IPS-18c (cell line): ENCODE measurements at regions not wholly inside any gene's neighbourhood (a gene's known extent, or its start where the extent isn't known, plus 50 kb on each side); places are given as distances from the start of the nearest gene placed in this dataset.

Source experiments
- H3K4me3 ChIP-seq: 2 replicates; pipeline ENCODE4 v1.7.0; 2013; ENCODE audit warnings: low read depth, mild to moderate bottlenecking, low read length, moderate library complexity; ENCODE audit not compliant: insufficient read depth
- H3K9me3 ChIP-seq: one replicate; pipeline ENCODE4 v1.6.1; 2013; ENCODE audit warnings: mild to moderate bottlenecking, low read length, moderate library complexity; ENCODE audit not compliant: control insufficient read depth, insufficient read depth

DNA sequence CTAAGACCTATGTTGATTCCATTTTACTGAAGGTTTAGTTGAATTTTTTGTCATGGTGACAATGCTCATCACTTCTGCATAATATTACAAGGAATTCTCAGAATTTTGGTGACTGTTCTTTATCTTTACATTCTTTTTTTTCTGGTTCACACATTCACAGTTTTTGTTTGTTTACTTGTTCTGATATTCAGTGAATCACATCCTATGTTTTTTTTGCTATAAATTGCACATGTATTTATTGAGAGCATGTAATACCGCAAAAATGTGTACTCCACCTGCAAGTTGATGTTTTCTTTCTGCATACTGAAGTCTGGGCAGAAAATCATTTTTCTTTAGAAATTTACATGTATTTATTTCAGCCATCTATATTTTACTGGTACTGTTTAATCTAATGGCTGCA lies 261.9 kb upstream of the CDH10 start:
- Histone ChIP-seq H3K4me3 (no peak overlapping the region), H3K9me3 (no peaks in the 10 kb centered on the region)

DNA sequence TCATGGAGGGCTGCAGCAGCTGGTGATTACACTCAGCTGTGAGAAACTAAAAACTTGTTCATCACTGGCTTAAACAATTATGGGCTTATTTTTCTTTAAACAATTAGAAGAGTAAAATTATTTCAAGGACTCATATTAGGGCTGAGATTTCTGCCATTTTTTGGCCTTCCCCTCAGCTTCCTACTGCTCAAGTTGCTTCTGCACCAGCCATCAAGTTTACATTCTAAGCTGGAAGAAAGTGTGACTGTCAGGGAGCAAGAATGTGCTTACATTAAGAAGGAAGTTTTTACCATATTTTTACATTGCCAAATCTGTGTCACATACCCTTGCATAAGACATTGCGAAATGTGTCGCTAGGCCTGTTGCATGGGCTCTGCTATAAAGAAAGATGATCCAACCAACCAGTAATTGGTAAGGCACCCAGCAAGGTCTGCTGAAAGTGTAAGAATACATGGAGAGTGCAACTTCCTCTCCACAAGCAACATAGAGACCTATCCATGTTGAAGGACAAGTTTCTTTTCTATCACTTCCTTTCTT lies 260.3 kb upstream of the CDH10 start:
- H3K4me3 ChIP-seq = no peak overlapping the region
- H3K9me3 ChIP-seq = no peaks in the 10 kb centered on the region

DNA sequence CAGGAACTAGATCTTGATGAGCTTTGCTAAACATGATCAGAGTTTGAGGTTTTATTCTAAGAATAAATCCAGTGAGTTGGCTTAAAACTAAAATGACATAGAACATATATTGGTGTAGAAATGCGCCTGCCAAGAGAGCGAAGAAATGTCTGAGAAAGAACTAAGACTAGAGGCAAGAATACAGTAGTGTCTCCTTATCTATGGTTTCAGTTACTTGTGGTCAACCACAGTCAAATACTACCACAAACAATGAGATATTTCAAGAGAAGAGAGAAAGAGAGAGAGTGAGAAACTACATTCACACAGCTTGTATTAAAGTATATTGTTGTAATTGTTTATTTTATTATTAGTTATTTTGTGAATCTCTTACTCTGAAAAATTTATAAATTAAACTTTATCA lies 254.4 kb upstream of the CDH10 start:
- Histone ChIP-seq H3K4me3 (no peak overlapping the region), H3K9me3 (no peaks in the 10 kb centered on the region)

DNA sequence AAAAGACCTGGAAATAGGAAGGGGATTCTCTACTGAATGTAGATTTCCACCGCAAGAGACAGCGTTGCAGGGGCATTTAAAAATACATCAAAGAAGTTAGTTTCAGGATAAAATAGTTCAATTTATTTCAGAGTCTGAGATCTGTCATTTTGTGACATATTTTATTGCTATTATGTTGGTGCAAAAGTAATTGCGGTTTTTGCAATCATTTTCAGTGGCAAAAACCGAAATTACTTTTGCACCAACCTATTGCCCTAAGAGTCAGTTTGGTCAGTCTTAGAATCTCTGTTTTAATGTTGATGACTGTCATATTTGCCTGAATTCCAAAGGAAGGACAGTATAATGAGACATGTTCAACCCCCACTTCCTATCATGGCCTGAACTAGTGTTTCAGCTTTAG lies 219.5 kb upstream of the CDH10 start:
- H3K9me3 ChIP-seq = no peaks in the 10 kb centered on the region
- H3K4me3 ChIP-seq = no peak overlapping the region

DNA sequence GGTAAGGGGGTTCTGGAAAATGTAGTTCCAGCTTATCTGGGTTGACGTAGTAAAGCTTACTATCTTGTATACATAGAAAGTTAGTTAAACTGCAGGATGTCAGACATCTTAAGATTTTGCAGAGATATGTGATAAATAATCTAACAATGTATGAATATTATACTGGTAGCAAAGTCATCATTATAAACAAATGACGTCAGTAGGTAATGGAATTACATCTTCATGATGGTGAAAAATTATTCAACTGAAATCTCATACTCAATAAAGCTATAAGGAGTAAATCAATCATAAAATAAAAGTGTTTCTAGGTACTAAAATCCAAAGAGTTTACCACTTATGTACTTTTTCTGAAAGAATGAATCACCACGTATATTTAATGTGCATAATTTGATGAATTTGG lies 217.3 kb upstream of the CDH10 start:
- H3K4me3 ChIP-seq = no peak overlapping the region
- H3K9me3 ChIP-seq = no peaks in the 10 kb centered on the region

DNA sequence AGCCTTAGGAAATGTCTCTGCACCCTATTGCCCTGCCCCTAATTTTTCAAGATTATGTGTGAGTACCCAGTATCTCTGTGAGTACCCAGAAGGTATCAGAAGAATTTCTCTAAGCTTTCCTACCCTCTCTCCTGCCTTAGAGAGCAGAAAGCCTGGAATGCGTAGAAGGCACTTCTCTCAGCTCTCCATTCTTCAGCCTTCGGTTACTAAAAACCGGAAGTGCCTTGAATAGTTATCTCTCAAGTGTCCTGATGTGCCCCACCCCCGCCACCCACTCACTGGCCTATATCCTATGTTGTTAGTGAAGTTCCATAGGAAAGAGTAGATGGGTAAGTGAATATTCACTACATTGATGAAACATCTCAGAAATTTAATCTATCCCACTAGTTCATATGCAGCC lies 210.7 kb upstream of the CDH10 start:
- Histone ChIP-seq H3K4me3 (no peak overlapping the region), H3K9me3 (no peaks in the 10 kb centered on the region)

DNA sequence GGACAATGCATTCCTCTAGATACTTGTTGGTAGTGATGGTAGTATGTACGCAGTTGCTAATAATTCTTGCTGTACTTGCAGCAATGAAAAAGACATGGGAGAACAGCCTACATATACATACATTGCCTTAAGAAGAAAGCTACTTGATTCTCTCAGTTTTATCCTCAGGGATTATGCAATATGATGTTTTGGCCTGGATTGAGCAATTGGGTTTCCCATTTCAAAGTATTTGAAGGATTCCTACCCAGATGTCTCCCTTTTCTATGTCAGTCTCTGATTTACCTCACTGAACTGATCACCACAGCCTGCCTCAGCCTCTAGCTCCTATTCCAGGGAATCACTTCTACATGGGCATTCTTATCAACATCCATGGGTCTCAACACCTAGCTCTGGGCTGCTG lies 210.1 kb upstream of the CDH10 start:
- Histone ChIP-seq H3K9me3 (no peaks in the 10 kb centered on the region), H3K4me3 (no peak overlapping the region)

DNA sequence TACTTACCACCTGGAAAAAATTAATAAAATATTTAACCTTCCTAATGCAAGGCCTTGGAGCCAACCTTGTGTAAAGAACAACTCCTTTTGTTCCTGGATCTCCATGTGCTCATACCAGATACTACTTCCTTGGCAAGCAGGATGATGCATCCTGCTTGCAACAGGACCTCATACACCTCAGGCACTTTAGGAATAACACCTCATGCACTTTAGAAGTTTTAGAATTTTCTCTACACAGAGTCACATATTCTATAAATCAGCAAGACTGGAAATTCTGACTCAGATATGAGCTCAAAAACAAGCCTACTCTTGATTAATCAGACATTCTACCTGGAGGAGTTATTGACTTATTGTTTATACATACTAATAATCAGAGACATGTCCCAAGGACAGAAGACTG lies 209.6 kb upstream of the CDH10 start:
- no peaks in the 10 kb centered on the region for H3K9me3 ChIP-seq
- H3K4me3 ChIP-seq = no peak overlapping the region

DNA sequence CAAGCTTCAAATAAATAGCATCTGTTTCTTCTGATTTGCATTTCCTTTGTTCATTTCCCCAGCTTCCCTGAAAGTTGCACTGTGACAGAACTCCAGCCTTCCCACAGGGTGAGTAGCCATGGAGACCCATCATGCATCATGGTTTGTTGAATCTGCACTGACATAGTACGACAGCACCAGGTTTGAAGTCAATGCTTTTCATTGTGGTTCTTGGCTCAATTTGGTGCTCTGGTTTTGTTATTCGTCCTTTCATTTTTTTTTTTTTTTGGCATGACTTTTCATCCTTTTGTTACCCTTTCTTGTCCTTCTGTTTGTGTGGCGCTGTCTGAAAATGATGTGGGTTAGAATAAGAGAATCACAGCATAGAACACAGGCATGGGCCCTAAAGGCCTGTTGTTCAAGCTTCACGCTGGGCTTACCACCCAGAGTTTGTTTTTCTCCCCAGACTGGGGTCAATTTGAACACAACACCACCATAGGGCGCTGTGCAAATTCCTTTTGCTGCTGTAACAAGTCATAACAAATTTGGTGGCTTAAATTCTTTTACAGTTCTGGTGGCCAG lies 206.2 kb upstream of the CDH10 start:
- Histone ChIP-seq H3K9me3 (no peaks in the 10 kb centered on the region), H3K4me3 (no peak overlapping the region)

DNA sequence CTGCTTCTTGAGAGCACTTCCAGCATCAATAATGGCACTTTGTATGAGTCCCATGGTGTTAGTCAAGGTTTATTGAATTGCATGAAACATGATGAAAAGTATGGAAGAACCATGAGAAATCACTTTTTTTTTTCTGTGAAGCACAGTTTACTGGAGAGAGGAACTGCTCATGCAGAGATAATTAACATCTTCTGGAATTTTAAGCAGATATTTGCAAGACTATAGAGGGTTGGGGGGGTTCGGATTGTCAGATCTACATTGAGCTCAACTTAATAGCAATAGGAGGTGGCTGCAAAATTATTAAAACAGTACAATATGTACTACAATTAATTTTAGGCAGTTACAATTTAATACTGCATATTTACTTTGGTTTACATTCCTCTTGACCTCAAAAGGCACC lies 204.4 kb upstream of the CDH10 start:
- Histone ChIP-seq H3K4me3 (no peak overlapping the region), H3K9me3 (no peaks in the 10 kb centered on the region)

DNA sequence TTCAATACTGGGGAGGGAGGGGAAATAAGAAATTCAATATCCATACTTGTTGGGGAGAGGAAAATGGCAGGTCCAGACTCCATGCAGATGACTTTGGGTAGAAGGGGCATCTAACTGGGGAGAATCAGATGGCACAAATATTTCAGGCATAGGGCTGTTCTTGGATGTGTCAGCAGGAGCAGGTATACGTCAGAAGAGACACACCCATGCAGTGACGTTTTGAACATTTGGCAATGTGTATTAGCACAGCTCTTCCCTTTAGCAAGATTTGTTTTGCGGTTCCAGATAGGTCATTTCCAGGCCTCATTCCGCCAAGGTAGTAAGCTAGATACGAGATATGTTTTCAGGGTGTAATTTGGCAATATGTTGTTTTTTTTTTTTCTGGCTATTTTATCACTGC lies 187.2 kb upstream of the CDH10 start:
- Histone ChIP-seq H3K4me3 (no peak overlapping the region), H3K9me3 (peaks cover 2% of the 10 kb centered on the region)

DNA sequence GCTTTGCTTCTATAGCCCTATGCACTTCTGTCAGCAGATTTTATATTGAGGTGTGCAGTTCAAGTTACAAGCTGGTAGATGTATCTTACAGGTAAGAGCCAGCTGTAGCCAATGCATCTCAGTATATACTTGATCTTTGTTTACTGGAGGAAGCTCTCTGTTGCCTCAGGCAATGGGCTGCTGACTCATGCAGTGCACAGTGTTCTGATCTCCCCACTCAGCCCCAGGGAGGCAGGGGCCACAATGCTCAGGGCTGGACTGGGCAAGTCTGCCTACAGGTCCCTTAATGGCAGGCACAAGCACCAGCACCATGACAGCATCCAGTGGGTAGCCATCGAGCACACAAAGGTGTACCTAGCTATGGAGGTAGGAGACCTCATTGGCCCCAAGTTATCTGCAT lies 178.8 kb upstream of the CDH10 start:
- H3K9me3 ChIP-seq = peaks cover 2% of the 10 kb centered on the region
- no peak overlapping the region for H3K4me3 ChIP-seq

DNA sequence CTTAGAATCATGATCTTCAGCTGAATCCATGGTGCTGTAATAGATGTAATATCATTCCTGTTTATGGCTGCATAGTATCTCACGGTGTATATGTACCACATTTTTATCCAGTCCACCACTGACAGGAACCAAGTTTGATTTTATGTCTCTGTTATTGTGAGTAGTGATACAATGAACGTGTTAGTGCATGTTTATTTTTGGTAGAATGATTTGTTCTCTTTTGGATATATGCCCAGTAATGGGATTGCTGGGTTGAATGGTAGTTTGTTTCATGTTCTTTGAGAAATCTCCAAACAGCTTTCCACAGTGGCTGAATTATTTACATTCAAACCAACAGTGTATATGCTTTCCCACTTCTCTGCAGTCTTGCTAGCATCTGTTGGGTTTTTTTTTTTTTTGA lies 175.1 kb upstream of the CDH10 start:
- Histone ChIP-seq H3K9me3 (no peaks in the 10 kb centered on the region), H3K4me3 (no peak overlapping the region)

DNA sequence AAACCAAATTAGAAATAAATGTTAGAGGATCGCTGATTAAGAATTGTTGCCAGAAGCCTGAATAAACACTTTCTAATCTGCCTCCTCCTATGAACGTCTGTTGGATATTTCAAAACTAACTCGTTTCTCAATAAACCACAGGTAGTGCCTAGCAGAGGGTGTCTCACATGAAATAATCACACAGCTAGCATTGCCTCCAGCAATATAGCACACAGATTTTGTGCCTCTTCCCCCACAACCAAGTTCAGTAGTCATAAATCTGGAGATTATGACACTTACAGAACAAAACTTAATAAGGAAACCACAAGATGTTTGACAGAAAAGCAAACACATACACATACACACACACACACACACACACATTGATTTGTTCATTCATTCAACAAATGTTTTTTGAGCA lies 173.2 kb upstream of the CDH10 start:
- H3K4me3 ChIP-seq = no peak overlapping the region
- no peaks in the 10 kb centered on the region for H3K9me3 ChIP-seq

DNA sequence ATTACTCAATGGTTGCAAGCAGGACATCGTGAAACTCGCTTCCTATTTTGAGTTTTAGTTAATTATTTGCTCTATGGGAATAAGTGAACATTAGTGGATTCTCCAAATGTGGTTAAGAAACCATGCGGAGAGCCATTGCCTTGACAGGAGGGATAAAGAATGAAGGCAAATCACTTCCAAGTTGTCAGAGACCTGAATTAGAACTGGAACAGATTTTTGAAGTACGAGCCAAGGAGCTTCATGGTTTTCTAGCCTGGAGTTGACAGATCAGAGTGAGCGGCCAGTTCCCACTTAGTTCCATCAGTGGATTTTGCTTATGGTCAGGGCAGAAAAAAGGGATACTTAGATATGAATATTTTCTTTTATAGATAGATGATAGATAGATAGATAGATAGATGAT lies 171.4 kb upstream of the CDH10 start:
- Histone ChIP-seq H3K9me3 (no peaks in the 10 kb centered on the region), H3K4me3 (no peak overlapping the region)

DNA sequence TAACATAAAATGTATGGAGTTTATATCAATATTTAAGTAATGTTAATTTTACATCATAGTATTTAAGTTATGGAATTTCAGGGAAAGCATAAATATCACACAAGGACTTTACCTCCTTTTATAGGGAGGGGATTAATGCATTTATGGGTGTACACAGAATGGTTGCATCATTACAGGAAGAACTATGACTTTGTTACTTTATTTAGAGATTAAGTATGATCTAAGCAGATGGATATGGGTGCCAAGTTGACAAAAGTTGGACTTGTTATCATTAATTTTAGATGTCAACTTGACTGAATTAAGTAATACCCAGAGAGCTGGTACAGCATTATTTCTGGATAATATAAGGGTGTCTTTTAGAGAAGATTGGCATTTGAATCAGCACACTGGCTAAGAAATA lies 160.5 kb upstream of the CDH10 start:
- Histone ChIP-seq H3K9me3 (no peaks in the 10 kb centered on the region), H3K4me3 (no peak overlapping the region)

DNA sequence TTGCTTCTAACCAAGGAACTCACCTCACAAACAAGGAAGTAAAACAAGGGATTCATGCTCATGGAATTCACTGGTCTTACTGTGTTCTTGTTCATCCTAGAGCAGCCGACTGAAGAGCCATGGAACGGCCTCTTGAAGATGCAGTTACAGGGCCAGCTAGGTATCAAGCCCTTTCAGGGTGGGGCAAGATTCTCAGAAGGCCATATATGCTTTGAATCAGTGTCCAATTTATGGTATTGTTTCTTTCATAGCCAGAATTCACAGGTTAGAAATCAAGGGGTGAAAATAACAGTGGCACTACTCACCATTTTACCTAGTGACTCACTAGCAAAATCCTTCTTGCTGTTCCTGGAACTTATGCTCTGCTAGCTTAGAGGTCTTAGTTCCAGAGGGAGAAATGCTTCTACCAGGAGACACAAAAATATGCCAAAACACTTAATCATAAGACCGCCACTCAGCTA lies 159.5 kb upstream of the CDH10 start:
- Histone ChIP-seq H3K9me3 (no peaks in the 10 kb centered on the region), H3K4me3 (no peak overlapping the region)

DNA sequence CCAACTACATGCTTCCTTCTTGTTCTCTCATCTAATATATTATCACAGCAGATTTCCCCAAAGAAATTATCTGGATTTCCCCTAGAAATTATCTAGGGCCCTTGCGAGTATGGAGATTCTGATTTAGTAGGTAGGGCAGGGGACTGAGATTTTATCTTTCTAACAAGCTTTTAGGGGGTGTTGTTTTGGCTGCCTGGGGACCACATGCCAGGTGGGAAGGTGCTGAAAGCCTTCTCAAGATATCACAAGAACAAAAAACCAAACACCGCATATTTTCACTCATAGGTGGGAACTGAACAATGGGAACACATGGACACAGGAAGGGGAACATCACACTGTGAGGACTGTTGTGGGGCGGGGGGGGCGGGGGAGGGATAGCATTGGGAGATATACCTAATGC lies 146.5 kb upstream of the CDH10 start:
- Histone ChIP-seq H3K9me3 (no peaks in the 10 kb centered on the region), H3K4me3 (no peak overlapping the region)

DNA sequence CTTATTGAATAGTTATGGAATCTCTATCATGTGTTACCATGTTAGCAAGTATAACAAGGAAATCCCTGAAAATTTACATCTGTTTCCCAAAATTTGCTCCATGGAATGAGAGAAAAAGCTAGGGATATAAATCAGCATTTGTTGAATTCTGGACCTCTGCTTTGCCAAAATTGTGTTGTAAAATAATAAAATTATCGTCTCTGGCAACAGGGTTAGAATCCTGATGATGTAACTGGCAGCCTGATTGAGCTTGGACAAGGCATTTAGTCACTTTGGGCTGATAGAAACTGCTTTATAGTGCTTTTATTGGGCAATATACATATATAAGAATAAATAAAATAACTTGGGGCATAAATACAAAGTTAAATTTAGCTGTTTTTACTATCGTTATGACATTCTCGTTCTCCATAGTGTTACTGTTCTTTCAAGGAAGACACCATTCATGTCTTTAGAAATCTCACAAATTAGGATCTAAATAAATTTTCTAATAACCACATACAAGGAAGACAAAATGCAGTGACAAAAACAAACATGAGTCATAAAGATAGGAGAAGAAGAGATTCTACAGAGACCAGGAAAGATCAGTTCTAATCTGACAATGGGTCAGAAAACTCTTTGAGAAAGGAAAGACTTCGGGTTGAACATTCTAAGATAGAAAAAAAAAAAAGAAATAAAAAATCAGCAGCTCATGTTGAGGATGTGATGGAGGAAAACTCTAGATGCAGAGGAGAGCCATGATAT lies 145.0 kb upstream of the CDH10 start:
- Histone ChIP-seq H3K9me3 (no peaks in the 10 kb centered on the region), H3K4me3 (no peak overlapping the region)
